ENCODE measurements at regions not wholly inside any gene's neighbourhood (a gene's known extent, or its start where the extent isn't known, plus 50 kb on each side); places are given as distances from the start of the nearest gene placed in this dataset.

GRCh38 chr9:135211524-135211890, 124.0 kb downstream of the OLFM1 start:
- TF ChIP-seq MAX (IDR thresholded peaks at IDR 0.05; ENCODE audit: low read depth, low read length) (no peak), CTCF (IDR thresholded peaks at IDR 0.05; ENCODE audit: low read depth, low read length) (no peak), POLR2A (IDR thresholded peaks at IDR 0.05; ENCODE audit: extremely low read depth, insufficient read length) (no peak)

All from NB4 (cell line).